ENCODE measurements at regions not wholly inside any gene's neighbourhood (a gene's known extent, or its start where the extent isn't known, plus 50 kb on each side); places are given as distances from the start of the nearest gene placed in this dataset.

- no peak for TF ChIP-seq FOXA1 (IDR thresholded peaks at IDR 0.05)
- TF ChIP-seq FOXM1 (IDR thresholded peaks at IDR 0.05; ENCODE audit: borderline replicate concordance) = no peak
- no peak for TF ChIP-seq HDGF (IDR thresholded peaks at IDR 0.05; ENCODE audit: borderline replicate concordance)
- no peak for TF ChIP-seq NFRKB (IDR thresholded peaks at IDR 0.05)
Measured at GRCh38 chr6:71103130-71103529, 146.3 kb upstream of the B3GAT2 start.
